ENCODE measurements at regions not wholly inside any gene's neighbourhood (a gene's known extent, or its start where the extent isn't known, plus 50 kb on each side); places are given as distances from the start of the nearest gene placed in this dataset.

GRCh38 chr7:85883-86515 lies 106.4 kb upstream of the FAM20C start:
- DNase-seq (ENCODE audit: low read depth), result no peak
- TF ChIP-seq CTCF (IDR thresholded peaks at IDR 0.05; ENCODE audit: insufficient read depth, low read length, poor library complexity, severe bottlenecking), result no peak

GRCh38 chr7:86629-87028 lies 105.7 kb upstream of the FAM20C start:
- TF ChIP-seq CTCF (IDR thresholded peaks at IDR 0.05; ENCODE audit: insufficient read depth, low read length, poor library complexity, severe bottlenecking), result no peak
- no peaks in the 10 kb centered on the region for H3K36me3 ChIP-seq (ENCODE audit: control insufficient read depth, insufficient read depth, low read length)
- H3K4me3 ChIP-seq (ENCODE audit: low read depth, low read length), result no peak overlapping the region
- DNase-seq (ENCODE audit: low read depth), result no peak
- no peaks in the 10 kb centered on the region for H3K27me3 ChIP-seq (ENCODE audit: control insufficient read depth, insufficient read depth, low read length)

More at GRCh38 chr7:85883-86515, 106.4 kb upstream of the FAM20C start:
- Histone ChIP-seq H3K27me3 (ENCODE audit: control insufficient read depth, insufficient read depth, low read length) (no peaks in the 10 kb centered on the region), H3K36me3 (ENCODE audit: control insufficient read depth, insufficient read depth, low read length) (no peaks in the 10 kb centered on the region), H3K4me3 (ENCODE audit: low read depth, low read length) (no peak overlapping the region)

- no peaks in the 10 kb centered on the region for H3K36me3 ChIP-seq (ENCODE audit: control insufficient read depth, insufficient read depth, low read length)
- TF ChIP-seq CTCF (IDR thresholded peaks at IDR 0.05; ENCODE audit: insufficient read depth, low read length, poor library complexity, severe bottlenecking), result no peak
- no peaks in the 10 kb centered on the region for H3K27me3 ChIP-seq (ENCODE audit: control insufficient read depth, insufficient read depth, low read length)
- DNase-seq (ENCODE audit: low read depth), result no peak
- H3K4me3 ChIP-seq (ENCODE audit: low read depth, low read length), result no peak overlapping the region
These were observed 105.3 kb upstream of the FAM20C start for GRCh38 chr7:87047-87446.

GRCh38 chr7:87671-88070 lies 104.7 kb upstream of the FAM20C start:
- no peak overlapping the region for H3K4me3 ChIP-seq (ENCODE audit: low read depth, low read length)
- no peaks in the 10 kb centered on the region for H3K27me3 ChIP-seq (ENCODE audit: control insufficient read depth, insufficient read depth, low read length)
- no peak for TF ChIP-seq CTCF (IDR thresholded peaks at IDR 0.05; ENCODE audit: insufficient read depth, low read length, poor library complexity, severe bottlenecking)
- DNase-seq (ENCODE audit: low read depth), result no peak
- no peaks in the 10 kb centered on the region for H3K36me3 ChIP-seq (ENCODE audit: control insufficient read depth, insufficient read depth, low read length)

- Histone ChIP-seq H3K36me3 (ENCODE audit: control insufficient read depth, insufficient read depth, low read length) (no peaks in the 10 kb centered on the region), H3K27me3 (ENCODE audit: control insufficient read depth, insufficient read depth, low read length) (no peaks in the 10 kb centered on the region), H3K4me3 (ENCODE audit: low read depth, low read length) (no peak overlapping the region)
- TF ChIP-seq CTCF (IDR thresholded peaks at IDR 0.05; ENCODE audit: insufficient read depth, low read length, poor library complexity, severe bottlenecking), result peak; percentile 11
- no peak for DNase-seq (ENCODE audit: low read depth)
These were observed 104.1 kb upstream of the FAM20C start for GRCh38 chr7:88095-88926.

All from kidney epithelial cell (primary cell).